ELR (cell line): ENCODE measurements at regions not wholly inside any gene's neighbourhood (a gene's known extent, or its start where the extent isn't known, plus 50 kb on each side); places are given as distances from the start of the nearest gene placed in this dataset.

Experiments used
- DNase-seq: peaks from one replicate; pipeline ENCODE4 v3.0.0-alpha.2; 2015; ENCODE audit warnings: low read depth

DNA sequence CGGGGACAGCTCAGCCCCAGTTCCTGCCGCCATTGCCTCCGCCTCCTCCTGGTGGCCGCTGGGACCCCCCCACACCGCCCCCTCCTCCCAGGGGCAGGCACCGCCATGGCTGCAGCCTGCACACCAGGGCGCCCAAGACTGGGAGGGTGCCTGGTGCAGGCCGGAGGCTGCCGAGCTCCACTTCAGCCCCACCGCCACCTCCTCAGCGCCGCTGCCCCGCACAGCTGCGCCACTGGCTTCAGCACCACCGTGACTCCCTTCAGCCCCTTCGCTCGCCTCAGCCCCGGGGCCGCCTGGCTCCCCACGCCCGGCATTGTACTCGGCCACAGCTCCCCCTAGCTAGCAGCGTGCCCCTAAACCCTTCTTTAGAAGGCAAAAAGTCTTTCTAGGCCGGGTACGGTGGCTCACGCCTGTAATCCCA lies 131.1 kb downstream of the CRYBB2 start:
- no peak for DNase-seq

GRCh38 chr22:25351631-25352293 lies 132.3 kb downstream of the CRYBB2 start:
- DNase-seq = no peak

- no peak for DNase-seq
Measured at GRCh38 chr22:25352294-25352680, 132.8 kb downstream of the CRYBB2 start.

GRCh38 chr22:25353516-25354445 lies 134.3 kb downstream of the CRYBB2 start:
- DNase-seq = no peak

DNA sequence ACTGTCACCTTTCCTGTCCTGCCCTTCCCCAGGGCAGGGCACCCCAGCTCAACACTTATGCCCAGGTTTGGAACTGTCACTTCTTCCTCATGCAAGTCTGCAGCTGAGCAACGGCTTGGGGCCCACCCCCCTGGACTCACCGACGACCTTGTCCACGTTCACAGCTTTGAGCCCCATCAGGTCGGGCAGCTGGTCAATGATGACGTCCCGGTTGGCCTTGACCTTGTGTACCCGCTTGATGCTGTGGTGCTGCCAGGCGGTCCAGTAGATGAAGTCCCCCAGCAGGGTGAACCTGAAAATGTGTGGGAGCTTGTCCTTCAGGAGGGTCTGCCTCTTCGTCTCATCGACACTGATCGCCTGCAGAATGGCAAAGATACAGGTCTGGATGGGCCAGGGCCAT lies 135.0 kb downstream of the CRYBB2 start:
- no peak for DNase-seq

DNA sequence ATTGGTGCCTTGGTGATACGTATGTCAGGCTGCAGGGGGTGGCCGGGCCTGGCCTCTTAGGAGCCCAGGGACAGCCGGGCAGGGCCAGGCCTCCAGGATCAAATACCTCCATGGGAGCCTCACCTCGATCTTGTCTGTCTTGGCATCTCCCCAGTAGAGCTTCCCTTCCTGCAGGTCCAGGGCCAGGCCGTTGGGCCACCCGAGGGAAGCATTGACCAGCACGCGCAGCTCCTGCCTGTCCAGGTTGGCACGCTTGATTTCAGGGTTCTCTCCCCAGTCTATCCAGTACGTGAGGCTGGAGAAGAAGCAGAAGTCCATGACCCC lies 137.7 kb downstream of the CRYBB2 start:
- DNase-seq = no peak

DNA sequence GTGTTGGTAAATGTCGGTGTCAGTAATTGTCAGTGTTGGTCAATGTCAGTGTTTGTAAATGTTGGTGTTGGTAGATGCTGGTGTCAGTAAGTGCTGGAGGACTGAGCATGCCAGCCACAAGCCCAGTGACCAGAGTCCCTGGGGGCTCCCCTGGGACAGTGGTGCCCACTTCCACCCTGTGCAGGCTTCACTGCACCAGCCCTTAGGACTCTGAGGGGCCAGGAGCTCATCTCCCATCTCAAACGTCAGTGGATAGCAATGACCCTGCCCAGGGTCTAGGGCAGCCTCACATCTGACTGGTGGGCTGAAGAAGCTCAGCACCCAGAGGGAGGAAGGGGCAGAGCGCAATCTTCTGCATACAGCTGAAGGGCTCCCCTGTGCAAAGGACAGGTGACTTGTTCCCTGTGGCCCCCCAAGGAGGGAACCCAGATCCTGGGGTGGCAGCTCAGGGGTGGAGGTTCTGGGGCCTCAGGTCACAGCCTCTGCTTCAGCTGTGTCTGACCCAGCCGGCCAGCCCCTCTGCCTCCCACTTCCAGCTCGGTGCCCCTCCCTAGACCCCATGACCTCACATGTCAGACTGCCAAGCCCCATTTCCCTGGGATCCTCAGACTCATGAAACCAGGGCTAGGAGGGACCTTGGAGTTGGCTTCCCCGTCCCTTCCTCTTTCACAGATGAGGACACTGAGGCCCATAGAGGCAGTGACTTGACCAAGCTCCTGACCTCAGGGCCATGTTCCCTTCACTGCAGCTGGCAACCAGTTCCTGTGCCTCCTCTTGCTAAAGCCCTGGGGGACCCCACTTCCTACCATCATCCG lies 138.4 kb downstream of the CRYBB2 start:
- no peak for DNase-seq

DNA sequence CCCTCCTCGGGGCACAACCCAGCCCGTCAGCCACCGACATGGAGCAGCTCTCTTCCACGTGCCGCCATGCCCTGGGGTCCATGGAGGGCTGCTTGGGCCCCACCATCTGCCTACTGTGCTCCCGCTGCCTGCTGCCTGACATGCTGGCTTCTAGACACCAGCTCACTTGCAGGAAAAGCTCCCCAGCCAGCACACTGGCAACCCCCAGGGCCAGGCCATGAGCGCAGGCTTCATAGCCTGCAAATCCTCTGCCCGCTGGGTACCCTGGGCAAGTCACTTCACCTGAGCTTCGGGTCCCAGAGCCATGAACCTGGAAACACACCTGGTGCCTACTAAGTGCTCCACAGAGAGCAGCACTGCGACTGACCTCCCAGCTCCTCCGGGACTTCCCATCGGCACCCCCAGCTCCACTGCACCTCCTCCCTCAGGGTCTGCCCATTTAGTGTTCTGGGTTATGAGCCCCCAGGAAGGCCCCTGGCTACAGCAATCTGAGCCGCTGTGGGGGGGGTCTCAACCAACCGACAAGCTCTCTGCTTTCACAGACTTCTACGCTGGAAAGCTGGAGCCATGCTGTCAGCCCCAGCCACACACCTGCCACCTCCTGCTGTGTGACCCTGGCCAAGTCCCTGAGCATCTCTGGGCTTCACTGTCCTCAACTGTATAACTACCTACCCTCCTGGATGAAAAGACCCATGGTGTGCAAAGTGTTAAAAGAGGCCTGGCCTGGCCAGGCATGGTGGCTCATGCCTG lies 139.2 kb downstream of the CRYBB2 start:
- no peak for DNase-seq

DNA sequence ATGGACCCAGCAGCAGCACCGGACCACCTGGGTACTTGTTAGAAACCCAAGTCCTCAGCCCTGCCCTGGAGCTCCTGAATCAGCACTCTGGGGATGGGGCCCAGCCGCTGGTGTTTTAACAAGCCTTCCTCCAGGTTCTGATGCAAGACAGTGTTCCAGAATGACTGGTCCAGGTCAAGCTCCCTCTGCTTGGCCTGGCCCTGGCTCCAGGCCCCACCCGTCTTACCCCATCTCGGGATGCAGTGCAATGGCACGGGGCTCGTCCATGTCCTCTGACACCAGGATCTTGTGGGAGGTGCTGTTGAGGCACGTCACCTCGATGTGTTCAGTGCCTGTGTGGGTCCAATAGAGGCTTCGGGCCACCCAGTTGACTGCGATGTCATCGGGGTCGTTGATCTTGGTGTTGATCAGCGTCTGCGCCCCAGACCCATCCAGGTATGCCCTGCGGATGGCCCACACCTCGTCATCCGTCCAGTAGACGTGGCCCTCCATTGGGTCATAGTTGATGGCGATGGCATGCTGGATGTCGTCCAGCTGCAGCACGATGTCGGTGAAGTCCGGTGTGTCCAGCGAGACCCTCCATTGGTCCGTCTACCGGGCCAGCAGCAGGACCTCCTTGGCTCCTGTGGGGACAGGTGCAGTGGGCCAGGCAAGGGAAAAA lies 140.3 kb downstream of the CRYBB2 start:
- no peak for DNase-seq

DNA sequence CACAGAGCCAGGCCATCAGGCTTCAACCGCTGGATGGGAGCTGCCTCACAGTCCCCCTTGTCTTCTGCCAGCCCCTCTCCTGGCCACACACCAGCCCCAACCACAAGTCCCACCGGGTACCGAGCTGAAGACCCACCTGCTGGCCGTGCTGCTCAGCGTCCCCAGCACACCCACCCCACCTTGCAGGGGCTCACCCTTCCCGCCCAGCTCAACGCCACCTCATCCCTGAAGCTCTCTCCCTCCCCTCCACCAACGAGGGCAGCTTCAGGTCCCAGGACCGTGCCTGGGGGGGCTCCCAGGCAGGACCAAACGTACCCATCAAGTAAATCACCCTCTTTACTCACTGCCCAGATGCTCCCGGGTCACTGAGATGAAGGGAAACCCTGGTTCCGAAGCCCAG lies 141.0 kb downstream of the CRYBB2 start:
- no peak for DNase-seq

GRCh38 chr22:25360891-25361645 lies 141.6 kb downstream of the CRYBB2 start:
- DNase-seq = no peak

- DNase-seq = no peak
Measured at GRCh38 chr22:25361899-25362214, 142.4 kb downstream of the CRYBB2 start.

- DNase-seq = peak; percentile 61
Measured at GRCh38 chr22:25362215-25362882, 142.9 kb downstream of the CRYBB2 start.

- DNase-seq = no peak
Measured at GRCh38 chr22:25362883-25363240, 143.4 kb downstream of the CRYBB2 start.

GRCh38 chr22:25363474-25363873 lies 144.0 kb downstream of the CRYBB2 start:
- DNase-seq = no peak

GRCh38 chr22:25364281-25364680 lies 144.8 kb downstream of the CRYBB2 start:
- DNase-seq = no peak

GRCh38 chr22:25364736-25365241 lies 145.3 kb downstream of the CRYBB2 start:
- DNase-seq = no peak

GRCh38 chr22:25365491-25366261 lies 146.2 kb downstream of the CRYBB2 start:
- DNase-seq = no peak

- DNase-seq = no peak
Measured at GRCh38 chr22:25366408-25366807, 147.0 kb downstream of the CRYBB2 start.
